IMR-90 (cell line): ENCODE measurements at regions not wholly inside any gene's neighbourhood (a gene's known extent, or its start where the extent isn't known, plus 50 kb on each side); places are given as distances from the start of the nearest gene placed in this dataset.

ENCODE experiments used
- ATAC-seq: fragments of 200-7000 bp; cut with Tn5 transposase; 2 replicates; pipeline ENCODE4 v1.9.1; 2020; ENCODE audit warnings: low read depth, mild to moderate bottlenecking, moderate library complexity
- BruUV-seq: library from RNA; stranded (reverse); fragments of 400-500 nt; replicated peaks from 2 replicates; lab custom pipeline; 2021; lab: Mats Ljungman, UMichigan
- CTCF ChIA-PET: fragments of 300-600 bp; formaldehyde crosslinking; extraction: SDS; loops from one replicate; lab custom pipeline; 2021; ENCODE audit warnings: antibody characterized with exemption; lab: Yijun Ruan, JAX
- POLR2A ChIA-PET: fragments of 300-600 bp; sonication (Branson Sonifier 250); formaldehyde crosslinking; loops from one replicate; lab custom pipeline; 2022; ENCODE audit warnings: antibody characterized with exemption; ENCODE audit not compliant: unreplicated experiment; lab: Charles Lee
- DNase-seq: peaks from one replicate; pipeline ENCODE4 v3.0.0; 2013
- H2AFZ ChIP-seq: replicated peaks from 2 replicates; pipeline ENCODE3; 2013; ENCODE audit warnings: low read length, mild to moderate bottlenecking; ENCODE audit not compliant: poor library complexity
- H2AK5ac ChIP-seq: 2 replicates; pipeline ENCODE4 v1.6.1; 2013; ENCODE audit warnings: low read depth, low read length, inconsistent platforms
- H2AK9ac ChIP-seq: replicated peaks from 2 replicates; pipeline ENCODE3; 2013; ENCODE audit warnings: mild to moderate bottlenecking, low read depth, low read length, moderate library complexity; ENCODE audit not compliant: poor library complexity
- H2BK120ac ChIP-seq: 2 replicates; pipeline ENCODE4 v1.6.1; 2013; ENCODE audit warnings: low read depth, low read length, inconsistent platforms
- H2BK15ac ChIP-seq: 3 replicates; pipeline ENCODE4 v1.6.1; 2013; ENCODE audit warnings: low read depth, low read length, inconsistent platforms
- H2BK20ac ChIP-seq: 2 replicates; pipeline ENCODE4 v1.6.1; 2013; ENCODE audit warnings: low read depth, mild to moderate bottlenecking, inconsistent platforms, low read length, moderate library complexity
- H2BK5ac ChIP-seq: 2 replicates; pipeline ENCODE4 v1.6.1; 2013; ENCODE audit warnings: mild to moderate bottlenecking, low read depth, low read length, inconsistent platforms; ENCODE audit not compliant: poor library complexity, severe bottlenecking
- H3K14ac ChIP-seq: replicated peaks from 2 replicates; pipeline ENCODE4 v1.6.1; 2013; ENCODE audit warnings: low read depth, low read length, inconsistent platforms
- H3K18ac ChIP-seq: 2 replicates; pipeline ENCODE4 v1.6.1; 2013; ENCODE audit warnings: low read depth, low read length, control low read depth
- H3K23ac ChIP-seq: 2 replicates; pipeline ENCODE4 v1.6.1; 2013; ENCODE audit warnings: low read depth, low read length, inconsistent platforms
- H3K27ac ChIP-seq: 2 replicates; pipeline ENCODE4 v1.5.1; 2013; ENCODE audit warnings: mild to moderate bottlenecking, control low read depth, low read length; ENCODE audit not compliant: insufficient read depth
- H3K27me3 ChIP-seq: 2 replicates; pipeline ENCODE4 v1.6.1; 2013; ENCODE audit warnings: low read length; ENCODE audit not compliant: control insufficient read depth, insufficient read depth
- H3K36me3 ChIP-seq: 2 replicates; pipeline ENCODE4 v1.6.1; 2013; ENCODE audit warnings: low read length, mixed read lengths; ENCODE audit not compliant: control insufficient read depth, insufficient read depth
- H3K4ac ChIP-seq: 2 replicates; pipeline ENCODE4 v1.6.1; 2013; ENCODE audit warnings: low read depth, low read length, inconsistent platforms
- H3K4me1 ChIP-seq: 2 replicates; pipeline ENCODE4 v1.6.1; 2013; ENCODE audit warnings: low read length, mixed read lengths; ENCODE audit not compliant: control insufficient read depth, insufficient read depth
- H3K4me2 ChIP-seq: 2 replicates; pipeline ENCODE4 v1.6.1; 2013; ENCODE audit warnings: low read depth, mild to moderate bottlenecking, control low read depth, low read length, moderate library complexity
- H3K4me3 ChIP-seq: 2 replicates; pipeline ENCODE4 v1.5.1; 2013; ENCODE audit warnings: low read depth, mild to moderate bottlenecking, control low read depth, low read length, moderate library complexity; ENCODE audit not compliant: insufficient read depth
- H3K56ac ChIP-seq: 2 replicates; pipeline ENCODE4 v1.6.1; 2013; ENCODE audit warnings: low read length, inconsistent platforms; ENCODE audit not compliant: insufficient read depth; ENCODE audit errors: extremely low read depth
- H3K79me1 ChIP-seq, 2 experiments: 2 replicates each; pipeline ENCODE4 v1.6.1; 2013; ENCODE audit warnings: low read length in 2 of 2, inconsistent platforms in 1 of 2, low read depth in 1 of 2
- H3K9ac ChIP-seq: 2 replicates; pipeline ENCODE4 v1.6.1; 2013; ENCODE audit warnings: low read depth, low read length, control low read depth
- H3K9me1 ChIP-seq: 2 replicates; pipeline ENCODE4 v1.6.1; 2013; ENCODE audit warnings: low read length, inconsistent platforms; ENCODE audit not compliant: insufficient read depth
- H3K9me3 ChIP-seq: 2 replicates; pipeline ENCODE4 v1.6.1; 2013; ENCODE audit warnings: low read length; ENCODE audit not compliant: control insufficient read depth, insufficient read depth
- H4K20me1 ChIP-seq: 2 replicates; pipeline ENCODE4 v1.6.1; 2013; ENCODE audit warnings: low read length, inconsistent platforms; ENCODE audit not compliant: insufficient read depth
- H4K5ac ChIP-seq: 2 replicates; pipeline ENCODE4 v1.6.1; 2013; ENCODE audit warnings: mild to moderate bottlenecking, low read depth, low read length, control low read depth
- H4K8ac ChIP-seq, 2 experiments: 2 replicates each; pipeline ENCODE4 v1.6.1; 2013; ENCODE audit warnings: low read depth in 2 of 2, low read length in 2 of 2, control low read depth in 1 of 2, inconsistent platforms in 1 of 2
- H4K91ac ChIP-seq: 2 replicates; pipeline ENCODE4 v1.6.1; 2013; ENCODE audit warnings: low read depth, low read length, inconsistent platforms; ENCODE audit not compliant: insufficient read depth
- CEBPB ChIP-seq: IDR thresholded peaks from 2 replicates; pipeline ENCODE4 v1.6.1; 2012; ENCODE audit warnings: low read depth, low read length, improper control_type of control experiment
- CHD1 ChIP-seq: IDR thresholded peaks from 2 replicates; pipeline ENCODE4 v1.6.1; 2012; ENCODE audit warnings: low read depth, low read length, improper control_type of control experiment
- ELK1 ChIP-seq: fragments of 150-350 bp; IDR thresholded peaks from 2 replicates; pipeline ENCODE4 v1.6.1; 2016; ENCODE audit warnings: low read depth, mild to moderate bottlenecking, low read length, moderate library complexity, borderline replicate concordance
- FOS ChIP-seq: fragments of 150-350 bp; IDR thresholded peaks from 2 replicates; pipeline ENCODE4 v1.6.1; 2016; ENCODE audit warnings: low read depth, low read length
- MAZ ChIP-seq: IDR thresholded peaks from 2 replicates; pipeline ENCODE4 v1.6.1; 2012; ENCODE audit warnings: low read depth, mild to moderate bottlenecking, low read length, improper control_type of control experiment, moderate library complexity, borderline replicate concordance
- RAD21 ChIP-seq: IDR thresholded peaks from 2 replicates; pipeline ENCODE4 v1.6.1; 2012; ENCODE audit warnings: low read length, improper control_type of control experiment
- RCOR1 ChIP-seq: IDR thresholded peaks from 2 replicates; pipeline ENCODE4 v1.6.1; 2012; ENCODE audit warnings: mild to moderate bottlenecking, low read length, improper control_type of control experiment; ENCODE audit not compliant: insufficient replicate concordance
- WGBS, 2 experiments: methylation state at CpG; one replicate each; pipeline versions ENCODE4 v1.1.5 to v1.1.7; 2013; ENCODE audit warnings: missing lambda C conversion rate in 2 of 2; ENCODE audit not compliant: insufficient read length in 1 of 2; ENCODE audit errors: extremely low coverage in 2 of 2; 5-methylcytosine and 5-hydroxymethylcytosine counted together
- dilution Hi-C: fragments of 300-500 bp; cut with HindIII; formaldehyde crosslinking; loops from one replicate; pipeline ENCODE4 v1.14.3; 2018; ENCODE audit warnings: low sequenced_read_pairs; ENCODE audit not compliant: unreplicated experiment
- in situ Hi-C: fragments of 300-500 bp; cut with MboI; formaldehyde crosslinking; loops from 3 replicates; pipeline ENCODE4 v1.14.3; 2019; ENCODE audit warnings: low sequenced_read_pairs, inconsistent platforms, mixed read lengths
- intact Hi-C: fragments of 100-400 bp; cut with micrococcal nuclease; formaldehyde crosslinking; loops from 2 replicates; pipeline ENCODE4 v1.10.0; 2022

DNA sequence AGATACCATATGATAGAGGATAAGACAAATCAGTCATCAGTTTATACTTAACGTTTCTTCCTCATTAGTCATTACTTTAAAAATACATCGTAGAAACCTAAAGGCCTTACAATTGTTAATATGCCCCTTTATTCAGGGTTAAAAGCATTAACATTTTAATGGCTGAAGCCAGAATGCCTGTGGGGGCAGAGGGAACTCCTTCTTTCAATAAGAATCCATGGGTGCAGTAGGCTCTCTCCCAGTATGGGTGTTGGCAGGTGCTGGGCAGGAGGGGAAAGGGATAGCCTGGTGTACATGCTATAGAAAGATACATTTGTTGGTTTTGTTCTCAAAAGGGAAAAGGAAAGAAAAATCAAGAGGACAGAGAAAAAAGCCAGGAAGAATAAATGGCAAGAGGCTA, 1035.7 kb upstream of the POU3F3 start:
- Histone ChIP-seq H2BK5ac (no peak overlapping the region), H2BK120ac (no peak overlapping the region), H4K91ac (no peak overlapping the region), H2BK20ac (no peak overlapping the region), H3K56ac (no peak overlapping the region), H3K27ac (no peak overlapping the region), H3K14ac (no peak overlapping the region), H3K36me3 (no peaks in the 10 kb centered on the region), H3K4me1 (no peaks in the 10 kb centered on the region), H2BK15ac (no peak overlapping the region), H2AK5ac (no peak overlapping the region), H3K9me3 (peaks cover 5% of the 10 kb centered on the region; the same call in 1 of the 2 replicates), H3K9me1 (no peaks in the 10 kb centered on the region), H3K4ac (no peak overlapping the region), H3K18ac (no peak overlapping the region), H3K4me3 (no peak overlapping the region), H3K23ac (no peak overlapping the region), H3K4me2 (no peak overlapping the region), H3K27me3 (no peaks in the 10 kb centered on the region), H3K79me1 (no peaks in the 10 kb centered on the region), H2AFZ (no peak overlapping the region), H4K8ac (no peak overlapping the region), H3K9ac (no peak overlapping the region), H4K5ac (no peak overlapping the region), H4K20me1 (no peaks in the 10 kb centered on the region), H2AK9ac (no peak overlapping the region)
- intact Hi-C loops (no loop called here), in situ Hi-C loops (no loop called here), dilution Hi-C loops (no loop called here)
- ChIA-PET POLR2A (no interaction called here), CTCF (no interaction called here)
- TF ChIP-seq RAD21 (no peak), MAZ (no peak), FOS (no peak), ELK1 (no peak), CHD1 (no peak), CEBPB (no peak), RCOR1 (no peak)
- ATAC-seq (no peak), DNase-seq (no peak)
- BruUV-seq: no TSS peak
- WGBS, 2 experiments: no CpG with 5 or more reads among the region's 2 CpGs
